ENCODE measurements at regions not wholly inside any gene's neighbourhood (a gene's known extent, or its start where the extent isn't known, plus 50 kb on each side); places are given as distances from the start of the nearest gene placed in this dataset.

DNA sequence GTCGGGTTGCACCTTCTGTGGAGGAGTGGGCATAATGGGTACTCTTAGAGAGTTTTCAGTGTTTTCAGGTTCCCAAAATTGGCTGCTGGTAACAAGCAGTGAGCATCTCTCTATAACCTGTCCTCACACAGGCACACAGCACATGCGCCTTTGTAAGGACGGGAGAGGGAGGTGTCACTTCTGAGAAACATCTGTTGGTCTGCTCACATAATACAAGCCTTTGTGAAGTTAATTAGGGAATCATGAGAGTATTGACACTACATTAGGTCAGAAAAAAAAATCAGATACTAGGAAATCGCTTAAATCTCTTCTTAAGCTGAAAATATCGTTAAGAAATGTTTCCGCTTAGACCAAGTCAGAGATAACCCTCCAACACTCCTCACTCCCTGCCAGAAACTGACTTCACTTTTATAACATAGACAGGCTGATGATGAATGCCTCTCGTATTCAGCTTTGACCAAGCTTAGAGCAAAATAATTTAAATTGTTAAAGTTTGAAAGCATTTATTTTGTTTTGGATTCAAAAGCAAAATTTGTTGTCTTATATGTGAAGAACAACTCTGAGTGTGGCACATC, 769.7 kb downstream of the TNS3 start:
- DNase-seq (ENCODE audit: extremely low read depth in 1 of 11, low read depth in 9 of 11, low spot score in 4 of 11), result no peak

- DNase-seq (ENCODE audit: extremely low read depth in 1 of 11, low read depth in 9 of 11, low spot score in 4 of 11), result peak in 2 of 11 donors; percentile 3 to 10
Observed at GRCh38 chr7:46811529-46811928, 770.4 kb downstream of the TNS3 start.

- no peak for DNase-seq (ENCODE audit: extremely low read depth in 1 of 11, low read depth in 9 of 11, low spot score in 4 of 11)
Observed at GRCh38 chr7:46810986-46811385, 770.9 kb downstream of the TNS3 start.

- DNase-seq (ENCODE audit: extremely low read depth in 1 of 11, low read depth in 9 of 11, low spot score in 4 of 11), result no peak
Observed at GRCh38 chr7:46809886-46810285, 772.0 kb downstream of the TNS3 start.

DNA sequence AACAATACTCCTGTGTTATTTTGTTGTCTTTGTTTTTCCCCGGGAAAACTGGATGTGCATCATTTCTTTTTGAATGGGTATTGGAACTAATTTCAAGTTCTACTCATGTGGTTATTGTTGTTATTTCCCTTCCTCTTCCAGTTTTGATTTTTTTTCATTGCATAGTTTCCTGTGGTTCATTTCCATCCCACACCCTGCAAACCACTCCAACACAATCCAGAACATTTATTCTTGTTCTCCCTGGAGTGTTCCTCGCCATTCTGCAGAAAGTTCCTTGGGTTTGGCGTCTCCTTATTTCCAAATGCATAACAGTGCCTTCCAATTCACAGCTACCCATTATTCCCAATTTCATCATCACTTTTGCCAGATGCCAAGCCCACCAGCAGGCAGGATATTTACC, 775.1 kb downstream of the TNS3 start:
- no peak for DNase-seq (ENCODE audit: extremely low read depth in 1 of 11, low read depth in 9 of 11, low spot score in 4 of 11)

DNA sequence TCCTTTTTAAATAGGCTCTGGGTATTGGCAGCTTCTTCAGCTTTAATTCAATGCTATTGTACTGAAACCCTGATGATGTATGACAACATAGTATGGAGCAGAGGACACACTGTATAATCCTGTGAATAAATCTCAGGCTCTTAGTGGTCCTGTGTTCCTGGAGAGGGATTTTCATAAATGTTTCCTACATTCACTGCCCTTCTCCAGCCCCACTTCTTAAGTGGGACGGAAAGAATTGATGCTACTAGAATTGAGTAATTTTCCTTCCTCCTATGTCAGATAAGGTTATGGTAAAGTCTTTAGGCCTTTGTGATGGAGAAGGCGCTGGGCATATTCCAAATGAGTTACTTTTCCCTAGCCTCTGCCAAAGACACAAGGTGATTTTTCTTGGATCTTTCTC, 779.4 kb downstream of the TNS3 start:
- no peak for DNase-seq (ENCODE audit: extremely low read depth in 1 of 11, low read depth in 9 of 11, low spot score in 4 of 11)

GRCh38 chr7:46791188-46791587, 790.7 kb downstream of the TNS3 start:
- no peak for DNase-seq (ENCODE audit: extremely low read depth in 1 of 11, low read depth in 9 of 11, low spot score in 4 of 11)

DNA sequence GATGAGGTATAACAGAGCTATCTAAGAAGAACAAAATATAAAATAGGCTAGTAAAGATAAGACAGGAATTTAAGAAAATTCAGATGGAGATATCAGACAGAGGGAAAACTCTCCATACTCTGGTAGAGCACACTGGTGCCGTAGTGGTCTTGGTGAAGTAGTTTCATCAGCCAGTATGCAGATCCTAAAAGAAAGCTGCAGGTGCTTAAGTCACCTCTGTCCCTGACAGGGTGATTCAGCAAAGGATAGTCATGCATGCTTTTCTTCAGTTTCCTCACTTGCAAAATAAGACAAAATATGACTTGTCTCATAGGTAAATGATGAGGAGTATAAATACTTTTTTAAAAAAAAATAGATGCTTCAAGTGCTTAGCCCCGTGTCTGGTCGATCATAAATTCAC, 794.9 kb downstream of the TNS3 start:
- DNase-seq (ENCODE audit: extremely low read depth in 1 of 11, low read depth in 9 of 11, low spot score in 4 of 11), result no peak

GRCh38 chr7:46786221-46786954, 795.5 kb downstream of the TNS3 start:
- DNase-seq (ENCODE audit: extremely low read depth in 1 of 11, low read depth in 9 of 11, low spot score in 4 of 11), result no peak

GRCh38 chr7:46784732-46785131, 797.2 kb downstream of the TNS3 start:
- no peak for DNase-seq (ENCODE audit: extremely low read depth in 1 of 11, low read depth in 9 of 11, low spot score in 4 of 11)

DNA sequence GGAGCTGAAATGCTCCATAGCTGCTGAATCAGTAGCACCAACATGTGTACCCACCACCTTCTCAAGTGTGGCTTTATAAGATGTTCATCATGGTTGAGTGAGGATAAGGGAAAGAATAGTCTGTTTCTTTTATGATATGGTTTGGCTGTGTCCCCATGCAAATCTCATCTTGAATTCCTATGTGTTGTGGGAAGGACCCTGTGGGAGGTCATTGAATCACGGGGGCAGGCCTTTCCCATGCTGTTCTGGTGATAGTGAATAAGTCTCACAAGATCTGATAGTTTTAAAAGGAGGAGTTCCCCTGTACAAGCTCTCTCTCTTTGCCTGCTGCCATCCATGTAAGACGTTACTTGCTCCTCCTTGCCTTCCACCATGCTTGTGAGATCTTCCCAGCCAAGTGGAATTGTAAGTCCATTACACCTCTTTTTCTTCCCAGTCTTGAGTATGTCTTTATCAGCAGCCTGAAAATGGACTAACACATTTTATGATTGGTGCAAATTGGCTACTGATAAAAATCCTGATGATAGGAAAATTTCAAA, 799.9 kb downstream of the TNS3 start:
- DNase-seq (ENCODE audit: extremely low read depth in 1 of 11, low read depth in 9 of 11, low spot score in 4 of 11), result no peak

- DNase-seq (ENCODE audit: extremely low read depth in 1 of 11, low read depth in 9 of 11, low spot score in 4 of 11), result peak in 1 of 11 donors; percentile 13
Observed at GRCh38 chr7:46776790-46777189, 805.1 kb downstream of the TNS3 start.

DNA sequence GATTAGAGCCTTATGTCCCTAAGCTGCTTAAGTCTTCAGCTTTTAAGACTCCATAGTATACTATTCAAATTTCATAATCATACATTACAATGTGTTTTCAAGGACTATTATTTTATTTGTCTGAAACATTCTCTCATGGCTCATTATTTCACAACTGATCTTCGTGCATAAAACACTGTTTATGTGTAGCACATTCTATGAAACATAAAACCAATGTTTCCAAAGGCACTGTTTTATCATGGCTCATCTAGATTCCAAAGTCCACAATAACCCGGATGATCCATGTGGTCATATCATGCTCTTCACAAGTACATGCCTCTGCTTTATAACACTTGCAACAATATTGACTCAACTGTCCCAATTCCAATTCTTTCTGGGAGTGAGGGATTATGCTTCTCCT, 806.1 kb downstream of the TNS3 start:
- no peak for DNase-seq (ENCODE audit: extremely low read depth in 1 of 11, low read depth in 9 of 11, low spot score in 4 of 11)

GRCh38 chr7:46775020-46775419, 806.9 kb downstream of the TNS3 start:
- DNase-seq (ENCODE audit: extremely low read depth in 1 of 11, low read depth in 9 of 11, low spot score in 4 of 11), result no peak

- DNase-seq (ENCODE audit: extremely low read depth in 1 of 11, low read depth in 9 of 11, low spot score in 4 of 11), result no peak
Observed at GRCh38 chr7:46774515-46774914, 807.4 kb downstream of the TNS3 start.

DNA sequence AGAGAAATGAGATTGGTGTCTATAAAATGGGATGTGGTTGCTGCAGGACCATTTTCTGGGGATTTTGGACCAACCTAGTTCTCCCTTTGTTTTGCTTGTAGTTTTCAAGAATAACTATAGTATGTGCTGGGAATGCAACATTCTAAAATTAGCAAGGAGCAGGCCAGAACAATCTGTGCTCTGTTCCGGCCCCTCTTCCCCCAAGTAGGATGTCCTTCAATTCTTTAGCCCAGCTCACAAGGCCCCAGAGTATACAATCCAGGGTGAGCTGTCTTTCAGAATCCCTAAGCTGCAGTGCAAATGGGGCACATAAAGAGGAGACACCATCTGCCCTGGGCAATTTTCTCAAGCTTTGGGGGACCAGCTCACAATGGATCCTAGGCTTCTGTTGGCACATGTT, 809.1 kb downstream of the TNS3 start:
- DNase-seq (ENCODE audit: extremely low read depth in 1 of 11, low read depth in 9 of 11, low spot score in 4 of 11), result no peak

GRCh38 chr7:46767071-46767470, 814.8 kb downstream of the TNS3 start:
- no peak for DNase-seq (ENCODE audit: extremely low read depth in 1 of 11, low read depth in 9 of 11, low spot score in 4 of 11)

GRCh38 chr7:46764100-46764936, 817.6 kb downstream of the TNS3 start:
- no peak for DNase-seq (ENCODE audit: extremely low read depth in 1 of 11, low read depth in 9 of 11, low spot score in 4 of 11)

DNA sequence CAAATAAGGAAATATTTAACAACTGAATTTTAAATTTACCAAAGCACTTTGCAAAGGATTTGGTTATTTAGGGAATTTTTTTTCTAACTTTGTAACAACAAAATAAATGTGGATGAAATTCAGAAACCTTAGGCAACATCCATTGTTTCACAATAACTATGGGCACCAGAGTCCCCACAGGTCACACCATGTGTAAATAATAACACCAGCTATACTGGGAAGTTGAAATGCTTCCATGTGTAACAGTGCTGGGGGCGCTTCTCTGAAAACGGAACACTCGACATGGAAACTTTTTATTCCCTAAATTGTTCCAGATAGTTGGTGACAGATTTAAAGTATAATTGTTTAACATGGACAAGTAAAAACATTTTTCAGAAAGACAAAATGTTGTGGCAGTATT, 818.6 kb downstream of the TNS3 start:
- no peak for DNase-seq (ENCODE audit: extremely low read depth in 1 of 11, low read depth in 9 of 11, low spot score in 4 of 11)

Data from renal cortex interstitium (tissue), 11 donors.